ENCODE measurements at regions not wholly inside any gene's neighbourhood (a gene's known extent, or its start where the extent isn't known, plus 50 kb on each side); places are given as distances from the start of the nearest gene placed in this dataset.

- no peak for DNase-seq
Measured at GRCh38 chr9:99762470-99762869, 59.2 kb upstream of the NR4A3 start.
